ACHN (cell line): ENCODE measurements at regions not wholly inside any gene's neighbourhood (a gene's known extent, or its start where the extent isn't known, plus 50 kb on each side); places are given as distances from the start of the nearest gene placed in this dataset.
A peak's percentile ranks its signal among the peaks of the same experiment; 100 is the strongest.

Experiments used
- DNase-seq: peaks from one replicate; pipeline ENCODE4 v3.0.0-alpha.2; 2015
- in situ Hi-C: cut with HindIII; loops from 2 replicates; pipeline ENCODE4 v1.10.0; 2017; ENCODE audit warnings: low sequenced_read_pairs, low pct_ligation_motif_present, low pct_unique_long_range_greater_than_20kb

DNA sequence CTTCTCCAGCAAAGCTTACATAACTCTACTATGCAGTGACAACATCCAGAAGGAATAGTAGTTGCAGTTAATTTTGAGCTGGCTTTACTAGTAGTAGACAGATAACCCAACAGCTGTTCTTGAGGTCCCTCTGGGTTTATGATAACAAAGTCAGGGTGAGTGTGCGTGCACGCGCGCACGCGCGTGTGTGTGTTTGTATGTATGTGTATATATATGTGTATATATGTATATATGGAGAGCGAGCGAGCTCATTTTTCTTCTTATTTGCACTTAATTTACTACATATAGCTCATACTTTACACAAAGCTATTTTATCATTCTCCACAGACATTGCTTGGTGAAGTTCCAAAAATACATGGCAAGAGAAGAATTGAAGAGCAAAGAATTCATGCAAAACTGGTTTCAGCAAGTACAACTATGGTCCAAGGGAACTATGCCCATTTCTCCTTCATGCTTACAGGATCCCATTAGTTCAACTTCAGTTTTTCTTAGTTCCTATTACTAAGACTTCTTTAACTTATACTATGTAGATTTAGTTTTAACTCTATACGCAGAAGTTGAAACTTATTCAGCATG lies 105.9 kb upstream of the TMEM168 start:
- in situ Hi-C loops: no loop called here
- DNase-seq: no peak

DNA sequence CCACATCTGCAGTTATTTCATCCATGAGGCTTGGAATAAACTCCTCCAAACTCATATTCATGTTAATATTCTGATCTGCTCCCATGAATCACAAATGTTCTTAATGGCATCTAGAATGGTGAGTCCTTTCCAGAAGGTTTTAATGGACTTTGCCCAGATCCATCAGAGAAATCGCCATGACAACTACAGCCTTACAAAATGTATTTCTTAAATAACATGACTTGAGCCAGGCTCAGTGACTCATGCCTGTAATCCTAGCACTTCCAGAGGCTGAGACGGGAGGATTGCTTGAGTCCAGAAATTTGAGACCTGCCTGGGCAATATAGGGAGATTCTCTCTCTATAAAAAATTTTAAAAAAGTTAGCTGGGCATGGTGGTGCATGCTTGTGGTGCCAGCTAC lies 102.1 kb upstream of the TMEM168 start:
- DNase-seq: no peak
- in situ Hi-C loops: no loop called here

DNA sequence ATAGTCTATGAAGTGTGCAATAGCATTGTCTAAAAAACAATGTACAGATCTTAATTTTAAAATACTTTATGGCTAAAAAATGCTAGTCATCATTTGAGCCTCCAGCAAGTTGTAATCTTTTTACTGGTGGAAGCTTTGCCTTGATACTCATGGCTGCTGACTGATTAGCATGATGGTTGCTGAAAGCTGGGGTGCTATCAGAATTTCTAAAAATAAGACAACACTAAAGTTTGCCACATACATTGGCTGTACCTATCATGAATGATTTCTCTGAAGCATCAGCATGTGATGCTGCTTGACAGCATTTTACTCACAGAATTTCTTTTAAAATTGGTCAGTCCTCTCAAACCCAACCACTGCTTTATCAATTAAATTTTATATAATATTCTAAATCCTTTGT lies 101.5 kb upstream of the TMEM168 start:
- in situ Hi-C loops: no loop called here
- no peak for DNase-seq

DNA sequence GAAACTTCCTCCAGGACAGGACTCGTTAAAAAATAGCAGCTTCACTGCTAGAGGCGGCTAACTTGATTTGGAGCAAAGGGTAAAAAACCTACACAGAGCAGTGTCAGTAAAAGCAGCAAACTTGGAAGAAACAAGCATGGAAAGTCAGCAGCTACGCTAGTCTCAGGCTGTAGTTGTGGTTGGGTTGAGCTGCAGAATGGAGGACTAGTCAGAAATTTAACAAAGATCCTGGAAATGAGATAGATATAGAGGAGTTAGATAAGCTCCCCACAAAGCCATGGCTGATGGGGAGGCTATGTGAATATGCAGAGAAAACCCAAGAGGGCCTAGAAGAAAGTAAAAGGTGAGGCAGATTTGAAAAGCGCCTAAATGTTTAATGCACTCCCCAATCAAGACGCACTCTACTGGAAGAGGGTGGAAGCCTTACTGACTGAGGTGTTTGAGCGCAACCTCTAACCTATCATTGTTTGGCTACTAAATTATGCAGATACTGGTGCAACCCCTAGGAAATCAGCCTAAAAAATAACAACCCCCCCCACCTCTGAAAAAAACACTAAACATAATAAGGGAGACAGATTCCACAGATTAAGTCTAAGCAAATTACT lies 99.7 kb upstream of the TMEM168 start:
- no peak for DNase-seq
- in situ Hi-C loops: no loop called here

DNA sequence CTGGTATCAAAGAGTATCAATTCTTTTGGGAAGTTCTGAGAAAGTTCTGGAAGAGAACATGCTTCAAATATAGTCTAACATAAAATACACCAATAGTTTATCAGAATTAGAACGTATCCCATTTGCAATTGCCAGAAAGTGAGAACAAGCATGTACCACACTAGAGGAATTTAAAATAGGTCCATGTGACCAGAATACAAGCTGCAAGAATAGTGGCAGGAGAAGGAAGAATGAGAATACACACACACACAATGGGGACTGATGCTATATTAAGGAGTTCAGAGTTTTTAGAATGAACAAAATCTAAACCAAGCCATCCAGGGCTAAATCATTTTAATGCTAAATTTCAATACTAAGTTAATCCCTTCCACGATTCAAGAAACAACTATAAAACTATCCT lies 99.1 kb upstream of the TMEM168 start:
- in situ Hi-C loops: no loop called here

DNA sequence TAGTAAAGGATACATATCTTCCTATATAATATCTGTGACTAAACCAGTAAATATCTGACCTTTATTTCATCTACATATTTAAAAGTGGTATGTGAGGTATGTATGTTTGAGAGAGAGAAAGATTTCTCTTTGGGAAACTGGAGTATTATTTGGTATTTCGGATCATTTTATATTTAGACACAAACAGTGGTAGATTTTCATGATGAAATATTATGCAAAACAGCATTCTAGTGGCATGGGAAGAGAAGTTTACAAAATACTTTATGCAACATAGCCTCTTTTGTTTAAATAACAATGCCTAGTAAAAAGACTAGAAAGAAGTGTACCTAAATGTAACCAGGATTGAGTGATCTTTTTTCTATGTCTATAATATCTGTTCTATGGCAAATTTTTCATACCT lies 98.6 kb upstream of the TMEM168 start:
- no peak for DNase-seq
- in situ Hi-C loops: no loop called here

More for the DNA sequence above, 99.1 kb upstream of the TMEM168 start:
- no peak for DNase-seq

DNA sequence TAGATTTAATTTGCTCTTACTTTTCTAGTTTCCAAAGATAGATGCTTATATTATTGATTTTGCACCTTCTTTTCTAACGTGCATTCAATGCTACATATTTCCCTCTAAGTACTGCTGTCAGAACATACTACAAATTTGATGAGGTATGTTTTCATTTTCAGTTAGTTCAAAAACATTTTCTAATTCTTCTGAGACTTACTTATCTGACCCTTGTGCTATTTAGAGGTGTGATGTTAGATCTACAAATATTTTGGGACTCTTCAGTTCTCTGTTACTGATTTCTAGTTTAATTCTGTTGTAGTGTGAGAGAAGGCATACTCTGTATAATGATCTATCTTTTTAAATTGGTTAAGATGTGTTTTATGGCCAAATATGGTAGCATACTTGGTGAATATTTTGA lies 97.8 kb upstream of the TMEM168 start:
- DNase-seq: no peak
- in situ Hi-C loops: no loop called here

DNA sequence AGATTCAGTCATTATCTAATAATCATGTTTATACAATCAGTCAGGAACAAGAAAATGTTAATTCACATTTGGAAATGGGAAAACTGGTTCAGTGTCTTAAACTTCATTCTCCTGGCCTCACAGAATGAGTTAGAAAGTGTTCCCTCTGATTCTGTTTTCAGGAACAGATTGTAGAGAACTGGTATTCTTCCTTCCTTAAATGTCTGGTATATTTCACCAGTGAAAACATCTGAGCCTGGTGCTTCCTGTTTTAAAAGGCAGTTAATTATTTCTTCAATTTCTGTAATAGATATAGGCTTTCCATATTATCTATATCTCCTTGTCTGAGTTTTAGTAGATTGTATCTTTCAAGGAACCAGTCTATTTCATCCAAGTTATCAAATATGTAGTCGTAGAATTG lies 97.1 kb upstream of the TMEM168 start:
- no peak for DNase-seq
- in situ Hi-C loops: no loop called here

DNA sequence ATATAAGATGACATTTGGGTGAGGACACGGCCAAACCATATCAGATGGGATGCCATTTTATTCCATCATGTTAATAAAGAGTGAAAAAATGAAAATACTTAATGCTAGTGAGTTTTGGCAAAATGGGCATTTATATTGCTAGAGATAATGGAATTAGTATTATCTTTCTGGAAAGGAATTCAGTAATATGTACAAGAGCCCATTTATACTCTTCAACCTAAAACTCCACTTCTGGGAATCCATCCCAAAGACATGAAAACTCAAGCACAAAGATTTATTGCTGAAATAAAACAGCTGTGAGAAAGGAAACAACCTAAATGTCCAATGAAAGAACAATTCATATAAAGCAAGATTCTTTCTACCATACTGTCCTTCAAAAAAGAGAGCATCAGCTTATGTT lies 96.0 kb upstream of the TMEM168 start:
- in situ Hi-C loops: no loop called here

DNA sequence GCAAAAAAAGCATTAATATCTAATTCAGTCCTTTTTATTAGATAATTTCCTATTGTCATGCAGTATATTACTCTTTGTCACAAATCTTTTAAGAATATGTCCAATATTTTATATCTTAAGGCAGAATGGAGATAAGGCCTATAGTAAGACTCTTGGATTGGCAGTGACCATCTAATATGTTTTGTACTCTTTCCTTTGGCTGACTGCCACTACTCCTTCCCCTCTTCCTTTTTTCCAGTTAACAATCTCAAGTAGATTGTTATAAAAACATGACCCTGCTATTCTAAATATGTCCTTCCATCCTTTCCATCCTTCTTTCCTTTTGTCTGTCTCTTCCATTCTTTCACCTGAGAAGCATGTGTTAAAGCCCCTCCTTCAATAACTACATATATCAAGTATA lies 92.8 kb upstream of the TMEM168 start:
- in situ Hi-C loops: no loop called here
- no peak for DNase-seq

More for the DNA sequence above, 96.0 kb upstream of the TMEM168 start:
- no peak for DNase-seq

DNA sequence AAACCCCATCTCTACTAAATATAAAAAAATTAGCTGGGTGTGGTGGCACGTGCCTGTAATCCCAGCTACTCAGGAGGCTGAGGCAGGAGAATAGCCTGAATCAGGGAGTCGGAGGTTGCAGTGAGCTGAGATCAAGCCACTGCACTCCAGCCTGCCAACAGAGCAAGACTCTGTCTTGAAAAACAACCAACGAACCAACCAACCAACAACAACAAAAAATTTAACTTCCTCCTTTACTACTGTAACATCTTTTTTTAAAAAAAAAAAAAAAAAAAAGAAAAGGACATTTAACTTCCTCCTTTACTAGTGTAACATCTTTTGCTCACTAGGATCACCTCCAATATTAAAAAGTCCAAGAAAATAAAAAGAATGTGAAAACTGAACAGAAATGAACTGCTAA lies 92.3 kb upstream of the TMEM168 start:
- in situ Hi-C loops: no loop called here
- no peak for DNase-seq

DNA sequence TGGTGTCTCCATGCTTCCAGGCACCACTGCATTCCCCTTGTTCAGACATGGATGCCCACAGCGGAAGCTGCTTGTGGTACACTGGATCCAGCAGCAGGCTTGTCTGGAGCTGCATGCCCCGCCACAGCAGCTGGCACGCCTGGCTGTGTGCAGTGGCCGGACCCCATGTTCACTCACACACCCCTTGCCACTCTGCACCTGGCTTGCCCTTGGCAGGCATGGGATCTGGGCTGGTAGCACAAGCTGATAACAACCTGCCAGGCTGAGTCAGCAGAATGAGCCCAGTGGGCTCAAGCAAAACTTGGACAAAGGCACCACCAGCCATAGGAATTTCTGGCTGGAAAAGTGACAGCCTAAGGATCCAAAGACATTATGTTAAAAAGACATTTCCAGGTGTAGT lies 91.8 kb upstream of the TMEM168 start:
- in situ Hi-C loops: no loop called here
- no peak for DNase-seq

DNA sequence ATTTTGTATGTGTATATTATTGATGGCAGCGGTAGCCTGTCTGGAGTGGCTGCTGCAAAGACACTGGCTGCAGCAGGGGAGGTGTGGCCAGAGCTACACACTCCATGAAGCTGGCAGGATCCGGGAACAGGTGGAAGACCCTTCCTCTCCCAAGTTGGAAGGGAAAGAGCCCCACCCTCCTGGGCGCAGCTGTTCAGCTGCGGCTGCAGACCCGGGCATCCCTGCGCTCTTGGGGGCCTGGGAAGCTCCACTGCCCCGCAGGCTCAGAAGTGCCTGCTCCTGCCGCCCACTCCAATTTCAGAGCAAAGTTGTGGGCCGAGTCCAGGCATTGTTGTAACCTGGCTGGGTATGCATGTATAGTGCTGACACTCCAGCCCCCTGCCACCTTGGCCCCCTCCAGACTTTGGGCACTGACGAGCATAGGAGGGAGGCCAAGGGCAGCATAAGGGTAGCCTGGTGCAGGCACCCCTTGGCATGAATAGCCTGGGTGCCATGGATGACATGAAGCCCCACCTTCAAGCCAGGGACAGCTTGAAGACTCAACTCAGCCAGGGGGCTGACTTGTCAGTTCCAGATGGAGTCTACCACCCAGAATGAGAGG lies 90.7 kb upstream of the TMEM168 start:
- DNase-seq: no peak
- in situ Hi-C loops: no loop called here

DNA sequence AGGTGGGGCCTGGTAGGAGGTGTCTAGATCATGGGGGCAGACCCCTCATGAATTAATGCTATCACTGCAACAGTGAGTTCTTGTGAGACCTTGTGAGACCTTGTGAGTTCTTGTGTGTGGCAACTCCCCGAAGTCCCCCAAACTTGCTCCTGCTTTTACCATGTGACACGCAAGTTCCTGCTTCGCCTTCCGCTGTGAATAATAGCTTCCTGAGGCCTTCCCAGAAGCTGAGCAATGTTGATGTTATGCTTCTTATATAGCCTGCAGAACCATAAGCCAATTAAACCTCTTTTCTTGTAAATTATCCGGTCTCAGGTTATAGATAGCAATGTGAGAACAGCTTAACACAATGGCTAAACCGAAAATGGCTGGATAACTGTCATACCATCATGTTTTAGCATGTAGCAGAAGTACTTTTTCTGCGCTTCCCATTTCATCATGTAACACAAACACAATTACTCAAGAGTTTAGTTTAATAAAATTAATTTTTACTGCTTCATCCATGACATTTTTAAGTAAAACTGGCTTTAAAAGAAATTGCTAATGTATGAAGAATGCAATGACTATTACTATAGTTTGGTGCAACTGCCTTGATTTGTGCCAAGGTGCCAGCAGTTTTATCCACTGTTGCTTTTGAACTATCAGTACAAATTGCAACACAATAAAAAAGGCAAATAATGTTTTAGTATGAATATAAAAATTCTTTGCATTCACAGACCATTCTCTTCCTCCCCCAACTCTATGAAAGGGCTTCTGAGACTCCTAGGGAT lies 87.7 kb upstream of the TMEM168 start:
- DNase-seq: no peak
- in situ Hi-C loops: no loop called here

DNA sequence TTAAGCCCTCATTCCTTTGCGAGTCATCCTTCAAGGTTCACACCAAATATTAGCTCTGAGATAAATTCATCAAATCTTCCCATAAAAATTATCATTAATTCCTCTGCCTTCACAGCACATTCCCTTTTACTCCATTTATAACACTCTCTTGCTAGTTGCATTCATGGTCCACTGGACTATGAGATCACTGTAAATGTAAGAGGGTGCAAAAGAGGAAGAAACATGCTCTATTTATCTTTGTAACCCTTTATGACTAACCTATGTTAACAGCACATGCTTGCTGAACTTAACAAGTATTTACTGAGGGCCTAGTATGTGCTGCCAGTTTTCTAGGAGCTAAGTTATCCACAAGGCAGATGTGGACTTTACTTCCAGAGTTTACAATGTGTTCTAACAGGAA lies 86.7 kb upstream of the TMEM168 start:
- peak; percentile 14 for DNase-seq
- in situ Hi-C loops: no loop called here

DNA sequence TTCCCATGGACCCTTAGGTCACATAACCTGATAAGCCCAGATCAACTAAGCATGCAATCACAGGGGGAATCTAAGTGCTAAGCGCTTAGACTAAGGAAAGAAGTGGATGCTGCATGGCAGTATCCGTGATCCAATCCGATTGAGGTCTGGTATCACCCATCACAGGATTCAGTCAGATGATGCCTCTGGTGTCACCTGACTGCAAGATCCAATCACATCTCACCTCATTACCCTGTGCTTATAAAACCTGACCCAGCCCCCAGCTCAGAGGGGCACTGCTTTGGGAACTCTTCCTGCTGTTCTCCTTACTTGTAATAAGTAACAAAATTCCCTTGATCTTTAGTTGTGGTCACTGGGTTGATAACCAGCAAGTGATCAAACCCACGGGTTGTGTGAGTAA lies 84.7 kb upstream of the TMEM168 start:
- in situ Hi-C loops: no loop called here

DNA sequence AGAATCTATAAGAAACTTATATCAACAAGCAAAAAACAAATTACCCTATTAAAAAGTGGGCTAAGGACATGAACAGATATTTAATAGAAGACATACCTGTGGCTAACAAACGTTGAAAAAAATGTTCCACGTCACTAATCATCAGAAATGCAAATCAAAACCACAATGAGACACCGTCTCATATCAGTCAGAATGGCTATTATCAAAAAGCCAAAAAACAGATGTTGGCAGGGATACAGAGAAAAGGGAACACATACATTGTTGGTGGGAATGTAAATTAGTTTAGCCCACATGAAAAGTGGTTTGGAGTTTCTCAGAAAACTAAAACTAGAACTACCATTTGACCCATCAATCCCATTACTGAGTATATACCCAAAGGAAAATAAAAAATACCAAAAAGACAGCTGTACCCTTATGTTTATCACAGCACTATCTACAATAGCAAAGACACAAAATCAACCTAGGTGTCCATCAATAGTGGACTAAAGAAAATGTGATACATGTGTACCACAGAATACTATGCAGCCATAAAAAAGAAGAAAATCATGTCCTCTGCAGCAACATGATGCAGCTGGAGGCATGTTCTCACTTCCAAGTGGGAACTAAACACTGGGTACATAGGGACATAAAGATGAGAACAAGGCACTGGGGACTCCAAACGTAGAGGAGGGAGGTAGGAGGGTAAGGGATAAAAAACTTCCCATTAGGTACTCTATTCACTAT lies 83.8 kb upstream of the TMEM168 start:
- DNase-seq: no peak
- in situ Hi-C loops: no loop called here

More for the DNA sequence above, 84.7 kb upstream of the TMEM168 start:
- DNase-seq: no peak

DNA sequence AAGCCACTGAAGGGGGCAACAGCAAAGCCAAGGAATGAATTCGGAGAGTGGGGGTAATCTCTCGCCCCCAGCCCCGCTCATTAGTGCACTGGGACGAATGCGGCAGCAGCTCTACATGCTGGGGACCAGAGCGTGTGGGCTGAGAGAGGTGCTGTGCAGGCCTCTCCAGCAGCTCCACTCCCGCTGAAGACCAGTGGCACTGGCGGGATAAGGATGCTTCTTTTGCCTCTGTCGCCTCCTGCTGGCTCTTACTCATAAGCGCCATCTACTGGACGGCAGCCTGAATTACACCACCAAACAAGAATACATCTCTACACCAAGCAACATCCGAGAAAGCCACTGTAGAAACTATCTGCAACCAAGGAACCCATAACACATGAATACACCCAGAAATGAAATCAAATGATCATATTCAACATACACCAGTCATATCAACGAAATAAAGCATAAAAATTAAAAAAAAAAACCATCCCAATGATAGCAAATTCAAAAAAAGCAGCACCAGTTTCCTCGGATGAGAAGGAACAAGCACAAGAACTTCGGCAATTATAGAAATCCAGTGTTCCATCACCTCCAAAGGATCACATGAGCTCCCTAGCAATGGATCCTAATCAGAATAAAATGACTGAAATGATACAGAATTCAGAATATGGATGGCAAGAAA lies 79.0 kb upstream of the TMEM168 start:
- DNase-seq: peak; percentile 68
- in situ Hi-C loops: no loop called here

DNA sequence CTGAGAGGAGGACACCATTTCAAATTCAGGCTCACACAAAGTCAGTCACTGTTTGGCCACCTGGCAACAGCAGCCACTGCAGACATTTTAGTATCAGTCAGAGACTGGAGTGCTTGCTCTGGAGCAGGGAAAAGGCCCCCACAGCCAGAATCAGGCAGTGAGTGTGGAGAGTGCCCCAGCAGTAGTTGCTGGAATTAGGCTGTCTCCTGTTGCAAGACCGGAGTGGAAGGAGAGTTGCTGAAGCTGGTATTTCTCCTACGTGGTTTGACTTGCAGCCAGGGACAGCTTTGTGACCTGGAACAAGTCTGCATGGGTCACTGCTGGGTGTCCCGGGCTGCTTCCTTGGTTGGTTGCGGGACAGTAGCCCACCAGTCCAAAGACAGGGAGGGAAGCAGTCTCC lies 78.4 kb upstream of the TMEM168 start:
- no peak for DNase-seq

More for the DNA sequence above, 78.4 kb upstream of the TMEM168 start:
- in situ Hi-C loops: no loop called here
